ENCODE measurements at regions not wholly inside any gene's neighbourhood (a gene's known extent, or its start where the extent isn't known, plus 50 kb on each side); places are given as distances from the start of the nearest gene placed in this dataset.

DNA sequence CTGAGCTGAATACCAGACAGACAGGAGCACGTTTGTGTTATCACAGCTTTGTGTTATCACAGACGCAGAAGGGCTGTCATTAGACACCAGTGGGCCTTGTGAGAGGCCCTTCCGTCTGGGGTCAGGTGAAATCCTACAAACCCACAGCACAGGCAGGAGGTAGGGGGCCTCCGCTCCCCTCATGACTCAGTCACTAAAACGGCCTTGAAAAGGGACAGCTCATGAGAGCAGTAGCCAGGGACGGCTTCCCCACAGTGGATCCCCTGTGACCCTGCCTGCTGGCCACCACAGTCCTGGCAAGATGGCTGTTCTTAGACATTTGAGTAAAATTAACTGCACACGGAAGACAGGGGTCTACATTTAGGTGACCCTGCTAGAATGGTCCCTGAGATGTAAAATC lies 215.8 kb upstream of the PPP2R2D start:
- H3K27ac Mint-ChIP-seq (ENCODE audit: unreplicated experiment) = no peak overlapping the region
- H3K27me3 Mint-ChIP-seq (ENCODE audit: unreplicated experiment) = no peaks in the 10 kb centered on the region
- no peaks in the 10 kb centered on the region for H3K4me1 Mint-ChIP-seq (ENCODE audit: low read depth, unreplicated experiment)
- H3K9me3 Mint-ChIP-seq (ENCODE audit: low read depth, unreplicated experiment) = no peaks in the 10 kb centered on the region
- no TSS peak for BruUV-seq (replicated peaks)
- no peaks in the 10 kb centered on the region for H3K36me3 Mint-ChIP-seq (ENCODE audit: insufficient read depth, unreplicated experiment)
- no peak for DNase-seq
- TF ChIP-seq CTCF (IDR thresholded peaks at IDR 0.05; ENCODE audit: unreplicated experiment) = no peak
- no peak overlapping the region for H3K4me3 Mint-ChIP-seq (ENCODE audit: low read depth, unreplicated experiment)
- intact Hi-C loops (cut with micrococcal nuclease; ENCODE audit: unreplicated experiment) = no loop called here
- CTCF ChIA-PET = no interaction called here

GRCh38 chr10:131685576-131685975 lies 215.2 kb upstream of the PPP2R2D start:
- BruUV-seq (replicated peaks) = no TSS peak
- TF ChIP-seq CTCF (IDR thresholded peaks at IDR 0.05; ENCODE audit: unreplicated experiment) = no peak
- Mint-ChIP-seq H3K36me3 (ENCODE audit: insufficient read depth, unreplicated experiment) (no peaks in the 10 kb centered on the region), H3K27me3 (ENCODE audit: unreplicated experiment) (no peaks in the 10 kb centered on the region), H3K27ac (ENCODE audit: unreplicated experiment) (no peak overlapping the region), H3K4me3 (ENCODE audit: low read depth, unreplicated experiment) (no peak overlapping the region), H3K4me1 (ENCODE audit: low read depth, unreplicated experiment) (no peaks in the 10 kb centered on the region), H3K9me3 (ENCODE audit: low read depth, unreplicated experiment) (peaks cover 4% of the 10 kb centered on the region)
- CTCF ChIA-PET = no interaction called here
- intact Hi-C loops (cut with micrococcal nuclease; ENCODE audit: unreplicated experiment) = no loop called here
- DNase-seq = no peak

DNA sequence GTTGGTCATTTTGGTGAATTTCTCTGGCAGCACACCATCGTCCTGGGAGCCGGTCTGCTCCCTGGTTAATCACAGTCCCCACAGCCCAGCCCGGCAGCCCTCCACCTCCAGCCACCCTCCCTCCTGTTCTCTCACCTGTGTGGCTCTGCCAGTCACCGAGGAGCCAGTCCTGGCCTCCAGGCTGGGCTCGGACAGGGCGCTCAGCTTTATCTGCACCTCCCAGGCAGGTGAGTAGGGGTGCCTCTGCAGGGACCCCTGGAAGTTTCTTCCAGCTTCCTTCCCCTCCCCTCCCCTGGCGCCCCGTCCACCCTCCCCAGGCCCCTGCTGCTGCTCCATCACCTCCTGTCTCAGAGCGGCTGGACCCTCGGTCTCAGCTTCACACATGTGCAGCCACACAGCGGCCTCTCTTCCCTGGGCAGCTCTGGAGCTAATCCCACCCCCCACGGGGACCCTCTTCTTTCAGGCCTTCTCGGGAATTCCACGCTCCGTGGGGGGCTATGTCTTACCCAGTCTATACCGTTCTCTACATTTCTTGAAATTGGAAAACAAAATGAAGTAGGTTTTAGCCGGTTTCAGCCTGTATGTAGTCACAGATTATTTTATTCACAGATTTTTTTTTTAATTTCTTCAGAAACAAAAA lies 213.9 kb upstream of the PPP2R2D start:
- no TSS peak for BruUV-seq (replicated peaks)
- intact Hi-C loops (cut with micrococcal nuclease; ENCODE audit: unreplicated experiment) = no loop called here

DNA sequence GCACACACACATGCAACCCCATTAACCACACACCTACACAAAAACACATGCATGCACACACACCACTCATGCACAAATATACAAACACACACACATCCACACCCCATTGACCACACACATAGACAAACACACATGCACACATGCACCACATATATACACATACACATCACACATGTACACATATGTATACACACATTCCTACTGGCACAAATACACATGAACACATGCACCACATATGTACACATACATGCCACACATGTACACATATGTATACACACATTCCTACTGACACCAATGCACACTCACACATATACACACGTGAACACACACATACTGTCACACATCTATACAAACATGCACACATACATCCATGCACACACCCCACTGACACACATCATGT lies 212.5 kb upstream of the PPP2R2D start:
- no peak overlapping the region for H3K4me3 Mint-ChIP-seq (ENCODE audit: low read depth, unreplicated experiment)
- H3K4me1 Mint-ChIP-seq (ENCODE audit: low read depth, unreplicated experiment) = no peaks in the 10 kb centered on the region
- H3K9me3 Mint-ChIP-seq (ENCODE audit: low read depth, unreplicated experiment) = peaks cover 4% of the 10 kb centered on the region
- H3K27me3 Mint-ChIP-seq (ENCODE audit: unreplicated experiment) = peaks cover 17% of the 10 kb centered on the region
- no TSS peak for BruUV-seq (replicated peaks)
- CTCF ChIA-PET = no interaction called here
- intact Hi-C loops (cut with micrococcal nuclease; ENCODE audit: unreplicated experiment) = no loop called here
- H3K36me3 Mint-ChIP-seq (ENCODE audit: insufficient read depth, unreplicated experiment) = no peaks in the 10 kb centered on the region
- H3K27ac Mint-ChIP-seq (ENCODE audit: unreplicated experiment) = no peak overlapping the region
- no peak for DNase-seq
- TF ChIP-seq CTCF (IDR thresholded peaks at IDR 0.05; ENCODE audit: unreplicated experiment) = no peak

More for the DNA sequence above, 213.9 kb upstream of the PPP2R2D start:
- Mint-ChIP-seq H3K9me3 (ENCODE audit: low read depth, unreplicated experiment) (peaks cover 4% of the 10 kb centered on the region), H3K4me3 (ENCODE audit: low read depth, unreplicated experiment) (no peak overlapping the region), H3K36me3 (ENCODE audit: insufficient read depth, unreplicated experiment) (no peaks in the 10 kb centered on the region), H3K27me3 (ENCODE audit: unreplicated experiment) (peaks cover 3% of the 10 kb centered on the region), H3K4me1 (ENCODE audit: low read depth, unreplicated experiment) (no peaks in the 10 kb centered on the region), H3K27ac (ENCODE audit: unreplicated experiment) (no peak overlapping the region)
- TF ChIP-seq CTCF (IDR thresholded peaks at IDR 0.05; ENCODE audit: unreplicated experiment) = no peak
- no peak for DNase-seq
- CTCF ChIA-PET = no interaction called here

Data from Calu3 (cell line).